HTR-8/SVneo (cell line): ENCODE measurements at regions not wholly inside any gene's neighbourhood (a gene's known extent, or its start where the extent isn't known, plus 50 kb on each side); places are given as distances from the start of the nearest gene placed in this dataset.
"Not testable (repeated sequence)": the region's sequence is repeated elsewhere in the genome, so short reads cannot be mapped to it uniquely, and the experiment has no call there.

Source experiments
- DNase-seq: peaks from one replicate; pipeline ENCODE4 v3.0.0; 2011; ENCODE audit warnings: low spot score, mixed read lengths; ENCODE audit not compliant: insufficient read length
- FAIRE-seq: peaks from 2 replicates; lab custom pipeline; 2011; peaks lifted over from hg19 to GRCh38; lab: Jason Lieb, UNC

DNA sequence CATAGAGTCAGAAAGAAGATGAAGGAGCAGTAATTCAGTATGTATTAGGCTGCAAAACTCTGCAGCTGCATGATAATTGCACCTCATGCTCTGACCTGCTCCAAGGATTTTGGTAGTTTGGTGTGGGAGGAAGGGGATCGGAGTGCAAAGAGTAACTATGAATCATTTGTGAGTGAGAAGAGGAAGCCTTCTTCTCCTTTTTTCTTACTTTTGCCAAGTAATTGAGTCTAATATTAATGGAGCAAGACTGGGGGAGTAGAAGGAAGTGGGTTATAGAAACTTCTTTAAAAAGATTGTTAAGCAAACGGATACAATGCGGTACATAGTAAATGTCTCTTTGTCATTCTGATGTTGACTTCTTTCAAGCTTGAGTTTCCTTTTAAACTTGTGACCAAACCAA is 276.5 kb downstream of the EDEM1 start:
- DNase-seq (no peak), FAIRE-seq (no peak)

DNA sequence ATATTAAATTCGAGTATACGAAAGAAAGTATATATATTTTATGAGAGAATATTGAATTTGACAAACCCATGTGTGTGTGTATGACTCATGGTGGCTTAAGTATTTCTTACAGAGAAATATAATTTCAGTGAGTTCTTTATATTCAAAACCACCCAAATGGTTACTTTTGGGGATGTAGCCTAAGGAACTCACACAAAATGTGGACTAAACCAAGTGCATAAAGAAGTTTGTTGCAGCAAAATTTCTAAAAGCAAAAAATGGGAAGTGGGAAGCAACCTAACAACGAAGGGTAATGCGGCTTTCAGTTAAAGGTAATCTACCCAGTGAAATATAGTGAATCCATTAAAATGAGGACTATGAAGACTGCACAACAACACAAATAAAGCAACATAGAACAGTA is 277.1 kb downstream of the EDEM1 start:
- DNase-seq = no peak
- no peak for FAIRE-seq

DNA sequence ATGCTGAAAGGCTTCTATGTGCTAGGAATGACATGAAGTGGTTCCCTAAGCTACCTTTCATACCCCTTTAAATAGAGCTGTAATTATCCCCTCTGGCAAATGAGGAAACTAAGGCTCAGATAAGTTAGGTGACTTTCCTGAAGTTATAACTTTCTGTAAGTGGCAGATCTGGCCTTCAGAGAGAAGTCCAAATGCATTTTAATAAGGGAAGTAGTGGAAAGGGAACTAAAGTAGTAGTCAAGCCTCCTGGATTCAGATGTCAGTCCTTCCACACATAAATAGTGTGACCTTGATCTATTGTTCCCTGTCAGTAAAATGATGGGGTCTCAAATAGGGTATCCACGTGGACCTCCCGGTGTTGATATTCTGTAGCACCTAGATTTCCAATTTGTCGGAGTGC is 277.7 kb downstream of the EDEM1 start:
- no peak for DNase-seq
- FAIRE-seq = no peak

DNA sequence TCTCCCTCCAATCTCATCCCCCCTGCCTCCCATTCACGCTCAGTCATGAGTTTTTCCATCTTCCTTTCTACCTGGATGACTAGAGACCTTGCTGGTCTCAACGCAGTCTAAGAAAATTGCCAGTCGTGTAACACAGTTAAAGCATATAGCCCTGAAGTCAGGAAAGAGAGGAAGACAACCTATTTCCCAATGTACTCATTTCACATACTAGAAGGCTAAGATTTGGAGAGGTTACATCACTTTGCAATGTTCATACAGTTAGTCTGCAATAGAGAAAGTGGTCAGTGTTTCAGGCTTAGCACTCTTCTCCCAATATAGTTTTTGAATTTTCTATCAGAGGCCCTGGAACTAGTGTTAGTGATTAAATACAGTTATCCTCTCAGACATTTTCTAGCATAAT is 278.6 kb downstream of the EDEM1 start:
- DNase-seq = no peak
- no peak for FAIRE-seq

DNA sequence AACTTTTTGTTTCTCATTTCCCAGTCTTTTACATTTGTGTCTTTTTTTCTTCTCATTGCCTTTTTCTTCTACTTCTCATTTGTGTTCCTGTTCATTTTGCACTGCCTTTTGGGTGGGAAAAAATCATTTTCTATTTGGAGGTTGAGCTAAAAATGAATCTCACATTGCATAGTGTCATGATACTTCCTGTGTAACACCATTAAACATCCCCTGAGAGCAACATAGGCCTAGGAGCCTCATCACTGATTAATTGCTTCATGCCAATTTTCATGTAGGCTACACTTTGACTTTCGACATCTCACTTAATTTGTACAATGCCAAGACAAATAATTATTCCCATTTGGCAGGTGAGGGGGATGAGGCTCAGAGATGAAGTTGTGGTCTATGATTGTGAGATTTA is 279.2 kb downstream of the EDEM1 start:
- no peak for FAIRE-seq
- DNase-seq = no peak

DNA sequence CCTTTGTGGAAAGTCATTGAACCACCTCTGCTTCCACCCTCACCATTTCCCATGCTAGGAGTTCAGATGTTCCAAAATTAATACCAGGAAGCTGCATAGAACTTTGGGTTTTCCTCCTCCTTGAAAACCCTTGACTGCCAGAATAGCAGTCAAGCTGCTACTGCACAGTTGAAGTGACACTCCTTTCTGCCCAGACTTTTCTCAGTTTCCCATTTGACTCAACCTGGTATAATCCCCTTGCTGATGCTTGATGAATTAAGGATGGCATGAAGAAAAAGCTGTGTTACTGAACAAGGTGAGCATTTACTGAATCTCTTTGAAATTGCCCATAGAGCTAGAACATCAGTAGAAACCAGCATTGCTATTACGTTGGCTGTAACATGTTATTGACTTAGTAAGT is 286.0 kb downstream of the EDEM1 start:
- FAIRE-seq = no peak
- no peak for DNase-seq

DNA sequence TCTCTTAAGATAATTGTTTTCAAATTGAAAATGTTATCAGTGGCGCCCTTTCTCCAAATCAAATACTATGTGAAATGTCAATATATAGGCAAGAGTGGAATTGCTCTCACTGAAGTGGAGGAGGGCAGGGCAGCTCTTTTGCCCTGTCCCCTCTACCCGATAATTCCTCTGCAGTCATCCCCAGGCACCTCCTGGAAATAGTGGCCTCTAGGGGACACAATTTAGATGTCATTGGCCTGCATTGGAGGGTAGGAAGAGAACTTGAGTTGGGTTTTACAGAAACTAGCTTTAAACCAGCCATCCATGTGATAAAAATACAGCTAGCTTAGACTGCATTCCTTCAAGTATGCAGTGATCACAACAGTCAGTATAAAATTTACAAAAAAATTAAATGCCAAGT is 288.9 kb downstream of the EDEM1 start:
- no peak for FAIRE-seq
- DNase-seq = no peak

DNA sequence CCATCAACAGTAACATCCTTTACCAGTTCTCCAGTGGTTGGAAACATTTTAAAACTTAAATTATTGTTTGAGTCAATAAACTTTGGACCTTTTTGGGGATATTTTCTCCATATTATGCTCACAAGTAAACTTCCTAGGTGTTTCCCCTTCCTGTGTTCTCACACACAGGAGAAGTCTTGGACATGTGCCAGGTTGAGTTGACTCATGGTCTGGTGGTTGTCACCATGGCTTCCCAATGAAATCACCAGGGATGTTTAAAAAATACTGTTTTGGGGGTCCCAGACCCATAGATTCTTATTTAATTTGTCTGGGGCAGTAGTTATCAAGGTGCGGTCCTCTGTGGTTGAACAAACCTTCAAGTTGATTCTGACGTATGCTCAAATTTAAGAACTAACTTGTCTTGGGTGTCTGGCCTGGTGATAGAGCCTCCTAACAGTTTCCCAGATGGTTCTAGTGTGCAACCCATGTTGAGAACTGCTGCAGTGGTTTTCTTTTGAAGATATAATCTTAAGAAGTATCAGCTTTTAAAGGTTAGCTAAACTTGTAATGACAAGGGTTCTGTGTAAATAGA is 291.8 kb downstream of the EDEM1 start:
- no peak for DNase-seq
- FAIRE-seq = no peak

DNA sequence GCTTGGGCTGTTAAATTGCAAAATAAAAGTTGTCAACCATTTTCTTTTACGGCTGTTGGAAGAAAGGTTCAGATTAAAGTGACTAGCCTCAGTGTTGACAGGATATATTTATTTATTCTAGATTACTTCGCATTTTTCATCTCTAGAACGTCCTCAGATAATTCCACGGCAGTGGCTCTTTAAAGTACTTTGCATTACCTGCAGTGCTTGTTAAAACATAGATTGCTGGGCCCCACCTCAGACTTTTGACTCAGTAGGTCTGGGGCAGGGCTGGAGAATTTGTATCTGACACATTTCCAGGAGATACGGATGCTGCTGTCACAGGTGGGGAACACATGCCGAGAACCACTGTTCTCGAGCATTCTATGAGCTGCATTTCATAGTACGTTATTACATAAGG is 292.7 kb downstream of the EDEM1 start:
- FAIRE-seq (no peak), DNase-seq (no peak)

DNA sequence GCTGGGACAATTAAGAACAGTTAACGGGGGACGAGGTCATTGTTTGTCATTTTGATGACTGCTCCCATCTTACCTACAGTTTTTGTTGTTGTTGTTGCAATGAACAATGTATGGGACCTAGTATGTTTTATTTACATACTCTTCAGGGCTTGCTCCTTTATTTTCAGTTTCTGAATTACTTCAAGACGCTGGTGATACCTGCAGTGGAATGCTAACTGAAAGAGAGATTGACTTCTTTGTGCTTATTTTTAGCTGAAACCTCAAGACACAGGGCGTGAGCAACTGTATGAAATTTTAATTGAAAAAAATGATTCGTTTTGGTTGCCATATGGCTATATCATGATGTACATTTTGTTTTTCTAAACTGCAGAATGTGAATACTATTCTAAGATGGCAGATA is 297.9 kb downstream of the EDEM1 start:
- FAIRE-seq (no peak), DNase-seq (no peak)

DNA sequence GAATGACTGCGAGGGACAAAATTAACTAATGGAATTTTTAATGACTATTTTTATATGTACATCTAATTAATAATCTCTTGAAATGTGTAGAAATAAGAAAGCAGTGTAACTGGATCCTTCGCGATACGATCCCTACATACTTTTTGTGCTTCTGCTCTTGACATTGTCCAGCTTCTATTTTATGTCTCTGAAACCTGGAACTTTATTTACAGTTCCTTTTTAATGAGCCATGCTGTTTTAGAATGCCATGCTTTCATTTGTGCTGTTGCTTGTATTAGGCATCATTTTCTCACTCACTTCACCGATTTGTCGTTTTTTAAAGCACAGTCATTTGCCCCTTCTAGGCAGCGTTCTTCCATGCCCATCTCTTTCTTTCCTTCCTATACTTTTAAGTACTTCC is 301.3 kb downstream of the EDEM1 start:
- FAIRE-seq = no peak
- DNase-seq = no peak

DNA sequence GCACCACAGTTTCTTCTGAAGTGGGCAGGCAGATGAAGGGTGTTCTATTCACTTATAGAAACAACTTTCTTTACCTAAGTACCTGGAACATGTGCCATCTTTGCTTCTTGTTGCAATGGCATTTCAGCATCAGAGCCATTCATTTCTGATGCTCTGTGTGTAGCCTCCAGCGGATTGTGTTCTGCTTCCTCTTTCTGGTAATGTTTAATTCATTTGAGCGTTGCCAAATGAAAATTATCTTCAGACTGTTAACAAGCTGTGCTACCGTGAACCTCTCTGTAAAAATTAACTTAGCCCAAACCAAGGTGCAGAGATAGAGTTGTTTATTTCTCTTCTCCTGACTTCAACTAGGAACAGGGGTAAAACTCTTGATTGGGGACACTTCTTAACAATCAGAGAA is 302.0 kb downstream of the EDEM1 start:
- no peak for FAIRE-seq
- no peak for DNase-seq

DNA sequence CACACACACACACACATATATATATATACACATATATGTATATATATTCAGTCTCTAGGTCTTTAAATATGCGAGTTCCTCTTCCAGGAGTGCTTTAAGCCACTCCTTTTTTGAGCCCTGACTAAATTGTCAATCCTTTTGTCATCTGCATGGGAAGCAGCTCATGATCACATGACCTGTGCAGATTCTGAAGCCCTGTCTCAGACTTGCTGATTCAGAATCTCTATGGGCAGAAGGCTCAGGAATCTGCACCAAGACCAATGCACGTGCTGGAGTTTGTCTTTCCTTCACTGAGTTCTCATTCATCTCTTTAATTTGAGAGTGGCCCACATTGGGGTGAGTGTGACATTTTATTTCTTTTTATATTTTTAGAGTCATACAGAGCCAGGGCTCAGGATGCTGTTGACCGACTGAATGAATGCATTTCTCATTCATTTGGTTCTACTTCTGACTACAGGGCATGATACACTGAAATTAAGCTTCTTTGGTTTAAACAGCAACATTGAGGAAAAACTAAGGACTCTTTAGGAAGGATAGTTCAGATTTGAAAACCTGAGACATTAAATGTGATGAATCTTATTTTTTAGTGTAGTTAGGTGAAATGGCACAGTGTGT is 307.5 kb downstream of the EDEM1 start:
- no peak for FAIRE-seq
- DNase-seq = no peak

DNA sequence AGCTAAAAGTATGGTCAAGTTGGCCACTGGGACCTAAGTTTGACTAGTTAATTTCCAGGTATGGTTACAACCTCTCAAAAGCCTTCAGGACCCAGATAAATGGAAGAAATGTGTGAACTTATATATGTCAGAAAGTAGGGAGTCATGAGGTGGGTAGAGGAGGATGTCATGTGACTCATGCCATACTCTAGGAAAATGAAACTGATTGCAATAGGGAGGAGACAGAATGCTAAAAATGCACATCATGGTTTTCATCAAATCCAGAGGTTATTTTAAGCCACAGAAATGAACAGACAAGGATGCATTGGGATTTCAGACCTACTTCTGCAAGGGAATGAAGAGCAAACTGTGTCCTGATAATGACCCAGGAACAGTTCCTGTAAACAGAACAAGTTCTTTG is 310.0 kb downstream of the EDEM1 start:
- DNase-seq = no peak
- FAIRE-seq = no peak

DNA sequence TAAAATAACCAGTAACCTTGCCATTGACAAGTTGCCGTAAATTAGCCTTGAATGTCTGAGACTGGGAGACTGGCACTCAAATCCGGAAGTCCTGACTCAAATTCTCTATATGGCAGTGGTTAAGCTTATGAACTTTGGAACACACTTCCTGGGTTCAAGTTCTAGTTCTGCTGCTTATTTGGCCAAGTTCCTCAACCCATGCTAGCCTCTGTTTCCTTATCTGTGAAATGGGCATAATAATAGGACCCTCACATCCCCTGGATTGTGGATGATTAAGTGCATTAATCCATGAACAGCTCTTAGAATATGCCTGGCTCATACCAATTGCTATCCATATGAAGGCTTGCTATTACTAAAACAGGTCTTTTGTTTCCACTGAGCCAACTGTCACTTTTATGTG is 311.5 kb downstream of the EDEM1 start:
- DNase-seq (no peak), FAIRE-seq (no peak)

DNA sequence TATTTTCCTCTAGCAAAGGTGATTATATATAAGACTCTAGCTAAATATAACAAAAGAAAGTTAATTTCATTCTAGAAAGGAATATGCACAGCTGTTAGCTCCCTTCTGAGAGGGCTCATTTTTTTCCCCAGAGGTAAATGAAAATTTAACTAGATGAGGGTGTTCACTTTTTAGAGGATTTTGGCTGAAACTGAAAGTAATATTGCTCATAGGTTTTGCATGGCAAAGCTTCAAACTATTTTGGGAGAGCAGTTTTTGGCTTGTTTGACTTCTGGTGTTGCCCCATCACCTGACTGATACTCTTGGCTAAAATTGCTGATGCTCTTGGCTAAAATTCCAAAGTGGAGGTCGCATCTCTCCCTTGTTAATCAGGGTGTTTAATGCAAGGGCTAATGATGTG is 311.9 kb downstream of the EDEM1 start:
- no peak for FAIRE-seq
- no peak for DNase-seq

DNA sequence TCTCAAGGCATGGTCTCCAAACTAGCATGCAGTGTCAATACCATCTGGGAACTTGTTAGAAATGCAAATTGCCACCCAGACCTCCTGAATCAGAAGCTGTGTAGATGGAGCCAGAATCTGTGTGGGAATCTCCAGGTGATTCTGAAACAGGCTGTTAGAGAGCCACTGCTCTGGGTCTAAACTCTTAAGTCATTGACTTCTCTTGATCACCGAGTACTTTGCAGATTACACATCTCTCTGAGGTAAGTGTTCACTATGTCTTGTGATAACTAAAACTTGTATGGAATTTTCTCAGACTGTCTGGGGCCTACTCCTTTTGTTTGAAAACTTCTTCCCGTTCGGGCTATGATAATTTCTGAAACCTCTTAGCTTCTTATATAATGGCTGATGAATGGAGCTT is 315.6 kb downstream of the EDEM1 start:
- DNase-seq (no peak), FAIRE-seq (no peak)

DNA sequence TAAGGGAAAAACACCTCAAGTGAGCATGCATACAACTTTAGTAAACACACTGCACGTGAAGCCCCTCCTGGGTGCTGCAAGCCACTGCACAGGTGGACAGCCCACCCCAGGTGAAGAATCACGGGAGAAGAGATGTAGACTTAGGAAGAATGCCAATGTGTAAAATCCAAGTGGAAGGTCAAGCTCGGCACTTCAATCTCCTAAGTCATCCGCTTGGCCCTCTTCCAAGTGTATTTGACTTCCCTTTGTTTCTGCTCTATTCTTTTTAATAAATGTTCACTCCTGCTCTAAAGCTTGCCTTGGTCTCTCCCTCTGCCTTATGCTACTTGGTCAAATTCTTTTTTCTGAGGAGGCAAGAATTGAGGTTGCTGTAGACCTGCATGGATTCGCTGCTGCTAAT is 316.6 kb downstream of the EDEM1 start:
- DNase-seq (no peak), FAIRE-seq (no peak)

DNA sequence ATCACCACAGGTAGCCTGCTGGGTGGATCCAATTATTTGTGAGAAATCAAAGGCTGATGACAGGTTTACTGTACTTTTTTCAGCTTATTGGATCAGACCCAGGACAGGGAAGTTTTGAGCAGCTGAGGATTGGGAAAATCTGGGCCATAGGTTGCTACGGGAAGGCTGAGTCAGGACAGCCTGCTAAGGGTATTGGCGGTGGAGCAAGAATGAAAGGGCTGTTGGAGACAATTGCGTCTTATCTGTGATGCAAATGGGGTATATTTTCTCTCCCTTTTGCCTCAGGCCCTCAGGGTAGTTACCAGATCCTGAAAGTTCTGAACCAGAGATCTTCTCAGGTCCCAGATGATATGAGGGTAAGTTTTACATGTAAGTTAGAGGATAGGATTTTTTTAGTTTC is 317.7 kb downstream of the EDEM1 start:
- FAIRE-seq (no peak), DNase-seq (no peak)

DNA sequence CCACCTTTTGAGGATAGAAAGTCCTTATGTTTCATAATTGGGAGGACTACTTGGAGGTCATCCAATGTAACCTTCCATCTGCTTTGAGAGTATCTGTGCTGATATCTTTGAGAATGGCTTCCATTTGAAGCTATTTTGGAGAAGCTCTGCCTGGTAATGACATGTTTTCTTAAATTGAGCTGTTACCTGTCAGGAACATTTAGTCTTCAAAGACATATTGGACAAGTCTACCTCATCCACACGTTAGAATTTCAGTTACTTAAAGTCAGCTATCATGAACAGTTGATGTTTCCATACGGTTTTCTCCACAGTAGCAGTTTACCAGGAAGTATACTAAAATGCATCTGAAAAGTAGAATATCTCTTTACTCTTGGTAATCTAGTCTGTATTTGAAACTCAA is 318.5 kb downstream of the EDEM1 start:
- DNase-seq (no peak), FAIRE-seq (no peak)

DNA sequence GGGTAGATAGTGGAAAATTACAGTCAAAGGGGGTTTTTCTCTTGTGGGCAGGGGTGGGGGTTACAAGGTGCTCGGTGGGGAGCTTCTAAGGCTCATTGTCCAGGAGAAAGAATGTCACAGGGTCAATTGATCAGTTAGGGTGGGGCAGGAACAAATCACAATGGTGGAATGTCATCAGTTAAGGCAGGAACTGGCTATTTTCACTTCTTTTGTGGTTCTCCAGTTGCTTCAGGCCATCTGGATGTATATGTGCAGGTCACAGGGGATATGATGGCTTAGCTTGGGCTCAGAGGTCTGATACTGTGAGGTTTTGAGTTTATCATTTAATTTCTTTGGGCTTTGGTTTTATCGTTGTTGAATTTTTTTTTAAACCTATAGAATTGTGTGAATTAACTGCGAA is 321.4 kb downstream of the EDEM1 start:
- DNase-seq, FAIRE-seq: not testable (repeated sequence)

DNA sequence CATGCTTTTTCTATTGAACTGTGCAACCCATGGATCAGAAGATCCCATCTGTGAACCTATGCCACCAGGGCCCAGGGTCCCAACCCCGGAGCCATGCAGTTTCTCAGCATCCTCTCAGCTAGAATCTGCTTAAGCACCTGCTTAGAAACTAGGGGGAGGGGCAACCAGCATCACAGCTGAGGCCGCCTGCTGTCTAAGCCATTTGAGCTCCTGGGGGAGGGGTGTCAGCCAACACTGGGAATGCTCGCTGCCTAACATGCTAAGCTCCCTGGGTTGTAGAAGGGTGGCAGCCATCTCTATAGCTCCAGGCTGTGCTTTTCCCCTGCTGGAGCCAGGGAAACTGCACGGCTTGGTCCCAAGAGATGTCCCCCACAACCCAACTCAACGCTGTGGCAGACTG is 322.8 kb downstream of the EDEM1 start:
- DNase-seq = no peak
- FAIRE-seq = no peak

DNA sequence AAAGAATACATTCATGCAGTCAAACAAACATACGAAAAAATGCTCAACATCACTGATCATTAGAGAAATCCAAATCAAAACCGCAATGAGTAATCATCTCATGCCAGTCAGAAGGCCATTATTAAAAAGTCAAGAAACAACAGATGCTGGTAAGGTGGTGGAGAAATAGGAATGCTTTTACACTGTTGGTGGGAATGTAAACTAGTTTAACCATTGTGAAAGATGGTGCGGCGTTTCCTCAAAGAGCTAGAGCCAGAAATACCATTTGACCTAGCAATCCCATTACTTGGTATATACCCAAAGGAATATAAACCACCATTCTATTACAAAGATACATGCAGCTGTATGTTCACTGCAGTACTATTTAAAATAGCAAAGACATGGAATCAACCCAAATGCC is 330.4 kb downstream of the EDEM1 start:
- DNase-seq (no peak), FAIRE-seq (no peak)
